ENCODE measurements at regions not wholly inside any gene's neighbourhood (a gene's known extent, or its start where the extent isn't known, plus 50 kb on each side); places are given as distances from the start of the nearest gene placed in this dataset.
"Not testable (repeated sequence)": the region's sequence is repeated elsewhere in the genome, so short reads cannot be mapped to it uniquely, and the experiment has no call there.

DNA sequence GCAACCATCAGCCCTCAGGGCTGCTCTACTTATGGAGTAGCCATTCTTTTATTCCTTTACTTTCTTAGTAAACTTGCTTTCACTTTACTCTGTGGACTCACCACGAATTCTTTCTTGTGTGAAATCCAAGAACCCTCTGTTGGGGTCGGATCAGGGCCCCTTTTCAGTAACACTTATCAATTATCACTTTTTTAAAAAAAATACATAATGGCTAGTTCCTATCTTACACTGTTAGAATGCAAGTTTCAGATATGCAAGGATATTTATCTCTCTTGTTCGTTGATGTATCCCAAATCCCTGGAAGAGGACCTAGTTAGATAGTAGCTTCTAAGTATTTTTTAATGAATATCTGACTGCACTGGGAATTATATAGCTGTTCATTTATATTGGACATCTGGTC lies 56.0 kb upstream of the BDP1 start:
- not testable (repeated sequence) for H3K4me2 ChIP-seq (ENCODE audit: low read depth, low read length, poor library complexity, severe bottlenecking); H3K4me3 ChIP-seq (ENCODE audit: low read length); H3K27me3 ChIP-seq (ENCODE audit: low read length); H2AFZ ChIP-seq (ENCODE audit: low read length); H3K27ac ChIP-seq (ENCODE audit: low read length); H3K79me2 ChIP-seq (ENCODE audit: low read length); H3K9me2 ChIP-seq (replicated peaks; ENCODE audit: insufficient read depth, low read length); DNase-seq; H4K20me1 ChIP-seq (ENCODE audit: insufficient read depth, low read depth, low read length); H3K9ac ChIP-seq (ENCODE audit: low read length); H3K36me3 ChIP-seq (ENCODE audit: insufficient read depth, low read length); H3K9me3 ChIP-seq (ENCODE audit: low read length)
- H3K4me1 ChIP-seq (ENCODE audit: low read length), result peaks cover 18% of the 10 kb centered on the region

DNA sequence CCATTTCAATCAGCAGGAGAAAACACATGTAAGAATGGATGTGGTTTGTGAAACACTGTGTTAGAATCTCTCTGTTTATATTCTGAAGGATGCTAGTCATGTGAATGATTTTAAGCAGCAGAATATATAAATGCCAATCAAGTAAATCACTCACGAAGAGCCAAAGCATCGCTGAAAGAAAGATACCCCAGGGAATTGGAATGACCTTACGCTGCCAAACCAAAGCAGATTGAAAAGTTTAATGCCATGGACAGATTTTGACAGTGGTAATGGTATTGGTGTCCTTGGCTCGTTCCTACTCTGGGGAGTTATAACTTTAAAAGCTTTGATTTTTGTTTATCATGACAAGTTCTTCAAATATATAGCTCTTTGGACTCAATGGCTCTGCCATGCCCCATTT lies 54.8 kb upstream of the BDP1 start:
- not testable (repeated sequence) for H3K4me2 ChIP-seq (ENCODE audit: low read depth, low read length, poor library complexity, severe bottlenecking); H4K20me1 ChIP-seq (ENCODE audit: insufficient read depth, low read depth, low read length); H3K4me3 ChIP-seq (ENCODE audit: low read length); H3K9me2 ChIP-seq (replicated peaks; ENCODE audit: insufficient read depth, low read length); H3K9ac ChIP-seq (ENCODE audit: low read length); H3K36me3 ChIP-seq (ENCODE audit: insufficient read depth, low read length); H3K27ac ChIP-seq (ENCODE audit: low read length); H2AFZ ChIP-seq (ENCODE audit: low read length); H3K9me3 ChIP-seq (ENCODE audit: low read length); H3K27me3 ChIP-seq (ENCODE audit: low read length); DNase-seq; H3K79me2 ChIP-seq (ENCODE audit: low read length)
- peaks cover 18% of the 10 kb centered on the region for H3K4me1 ChIP-seq (ENCODE audit: low read length)

GRCh38 chr5:71401150-71401549 lies 54.3 kb upstream of the BDP1 start:
- H3K4me1 ChIP-seq (ENCODE audit: low read length), result peaks cover 18% of the 10 kb centered on the region
- H3K4me2 ChIP-seq (ENCODE audit: low read depth, low read length, poor library complexity, severe bottlenecking), result peak overlapping the region; percentile 32
- H3K27me3 ChIP-seq (ENCODE audit: low read length); H3K9ac ChIP-seq (ENCODE audit: low read length); H3K9me3 ChIP-seq (ENCODE audit: low read length); H3K79me2 ChIP-seq (ENCODE audit: low read length); H4K20me1 ChIP-seq (ENCODE audit: insufficient read depth, low read depth, low read length); H3K36me3 ChIP-seq (ENCODE audit: insufficient read depth, low read length); H2AFZ ChIP-seq (ENCODE audit: low read length); H3K9me2 ChIP-seq (replicated peaks; ENCODE audit: insufficient read depth, low read length); DNase-seq; H3K4me3 ChIP-seq (ENCODE audit: low read length); H3K27ac ChIP-seq (ENCODE audit: low read length): not testable (repeated sequence)

DNA sequence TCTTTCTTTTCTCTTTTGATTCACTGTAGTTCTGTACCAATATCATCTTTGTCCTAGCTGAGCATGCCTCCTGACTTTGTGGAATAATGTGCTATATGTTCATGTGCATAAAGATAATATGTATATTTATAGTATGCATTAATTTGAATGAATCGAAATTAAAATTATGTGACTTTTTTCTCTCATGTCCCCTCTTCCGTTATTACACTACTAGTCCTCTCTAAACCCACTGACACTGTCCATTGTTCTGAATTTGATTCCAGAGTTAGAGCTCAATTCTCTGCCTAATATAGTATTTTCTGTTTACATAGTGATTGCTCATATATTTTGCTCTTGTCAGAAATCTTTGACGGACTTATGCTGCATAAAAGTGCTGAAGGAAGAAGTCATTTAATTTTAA lies 53.9 kb upstream of the BDP1 start:
- not testable (repeated sequence) for DNase-seq; H4K20me1 ChIP-seq (ENCODE audit: insufficient read depth, low read depth, low read length); H3K79me2 ChIP-seq (ENCODE audit: low read length); H3K9me3 ChIP-seq (ENCODE audit: low read length); H3K4me3 ChIP-seq (ENCODE audit: low read length); H3K27ac ChIP-seq (ENCODE audit: low read length); H3K9me2 ChIP-seq (replicated peaks; ENCODE audit: insufficient read depth, low read length); H2AFZ ChIP-seq (ENCODE audit: low read length); H3K27me3 ChIP-seq (ENCODE audit: low read length); H3K9ac ChIP-seq (ENCODE audit: low read length); H3K36me3 ChIP-seq (ENCODE audit: insufficient read depth, low read length)
- peak overlapping the region; percentile 32 for H3K4me2 ChIP-seq (ENCODE audit: low read depth, low read length, poor library complexity, severe bottlenecking)
- peaks cover 18% of the 10 kb centered on the region for H3K4me1 ChIP-seq (ENCODE audit: low read length)

GRCh38 chr5:71404441-71404840 lies 51.0 kb upstream of the BDP1 start:
- peaks cover 18% of the 10 kb centered on the region for H3K4me1 ChIP-seq (ENCODE audit: low read length)

GRCh38 chr5:71404936-71405335 lies 50.5 kb upstream of the BDP1 start:
- not testable (repeated sequence) for DNase-seq; H3K9me2 ChIP-seq (replicated peaks; ENCODE audit: insufficient read depth, low read length); H3K4me2 ChIP-seq (ENCODE audit: low read depth, low read length, poor library complexity, severe bottlenecking); H3K9me3 ChIP-seq (ENCODE audit: low read length); H3K27ac ChIP-seq (ENCODE audit: low read length); H3K27me3 ChIP-seq (ENCODE audit: low read length); H3K79me2 ChIP-seq (ENCODE audit: low read length); H4K20me1 ChIP-seq (ENCODE audit: insufficient read depth, low read depth, low read length); H3K36me3 ChIP-seq (ENCODE audit: insufficient read depth, low read length); H3K9ac ChIP-seq (ENCODE audit: low read length); H3K4me3 ChIP-seq (ENCODE audit: low read length); H2AFZ ChIP-seq (ENCODE audit: low read length)
- peaks cover 21% of the 10 kb centered on the region for H3K4me1 ChIP-seq (ENCODE audit: low read length)

More at GRCh38 chr5:71404441-71404840, 51.0 kb upstream of the BDP1 start:
- H2AFZ ChIP-seq (ENCODE audit: low read length); H3K9ac ChIP-seq (ENCODE audit: low read length); H3K9me3 ChIP-seq (ENCODE audit: low read length); H3K36me3 ChIP-seq (ENCODE audit: insufficient read depth, low read length); H3K27me3 ChIP-seq (ENCODE audit: low read length); H4K20me1 ChIP-seq (ENCODE audit: insufficient read depth, low read depth, low read length); DNase-seq; H3K4me2 ChIP-seq (ENCODE audit: low read depth, low read length, poor library complexity, severe bottlenecking); H3K4me3 ChIP-seq (ENCODE audit: low read length); H3K27ac ChIP-seq (ENCODE audit: low read length); H3K9me2 ChIP-seq (replicated peaks; ENCODE audit: insufficient read depth, low read length); H3K79me2 ChIP-seq (ENCODE audit: low read length): not testable (repeated sequence)

Data from Karpas-422 (cell line).